ENCODE measurements at regions not wholly inside any gene's neighbourhood (a gene's known extent, or its start where the extent isn't known, plus 50 kb on each side); places are given as distances from the start of the nearest gene placed in this dataset.

- no peak overlapping the region for H3K27ac ChIP-seq (ENCODE audit: insufficient read depth, low read depth, low read length)
- no peaks in the 10 kb centered on the region for H3K4me1 ChIP-seq (ENCODE audit: control insufficient read depth, extremely low read depth, insufficient read depth, low read length)
- peaks cover 36% of the 10 kb centered on the region for H3K79me2 ChIP-seq (ENCODE audit: control insufficient read depth, insufficient read depth, low read length)
- no peaks in the 10 kb centered on the region for H3K9me1 ChIP-seq (replicated peaks; ENCODE audit: control insufficient read depth, extremely low read depth, insufficient read depth, low read length)
- H4K20me1 ChIP-seq (replicated peaks; ENCODE audit: control insufficient read depth, extremely low read depth, insufficient read depth, low read length): no peaks in the 10 kb centered on the region
- BruUV-seq (replicated peaks): no TSS peak
- ChIA-PET CTCF (interaction anchor here (1.2 kb wide), 1 partner anchor 582 kb away, joined by 4 read pairs; no protein-coding TSS in a partner anchor), POLR2A (no interaction called here)
- no peaks in the 10 kb centered on the region for H3K27me3 ChIP-seq (ENCODE audit: control insufficient read depth in 2 of 2, insufficient read depth in 2 of 2, low read length in 2 of 2)
- TF ChIP-seq MAX (IDR thresholded peaks at IDR 0.05; ENCODE audit: insufficient read depth, insufficient read length) (no peak), JUN (IDR thresholded peaks at IDR 0.05; ENCODE audit: borderline replicate concordance, insufficient read depth, insufficient read length, low read depth) (no peak), POLR2AphosphoS5 (IDR thresholded peaks at IDR 0.05; ENCODE audit: insufficient read depth, low read depth, low read length) (no peak), CTCF (IDR thresholded peaks at IDR 0.05; ENCODE audit: extremely low read depth in 1 of 2, insufficient read depth in 1 of 2, low read depth in 1 of 2, low read length in 2 of 2) (no peak), GATA2 (IDR thresholded peaks at IDR 0.05; ENCODE audit: insufficient read depth, insufficient read length, low read depth, low read length) (no peak), EZH2 (IDR thresholded peaks at IDR 0.05; ENCODE audit: borderline replicate concordance, low read depth, low read length, severe bottlenecking) (no peak), POLR2A (IDR thresholded peaks at IDR 0.05; ENCODE audit: low read depth, low read length) (no peak), MYC (IDR thresholded peaks at IDR 0.05; ENCODE audit: low read depth, low read length) (no peak), FOS (IDR thresholded peaks at IDR 0.05; ENCODE audit: borderline replicate concordance, insufficient read depth, low read length) (no peak)
- no peak overlapping the region for H3K4me2 ChIP-seq (ENCODE audit: insufficient read depth, low read length)
- dilution Hi-C loops (cut with MboI; ENCODE audit: extremely low pct_ligation_motif_present, low sequenced_read_pairs): no loop called here
- no peaks in the 10 kb centered on the region for H3K9me3 ChIP-seq (replicated peaks; ENCODE audit: control insufficient read depth, insufficient read depth, low read length)
- no peaks in the 10 kb centered on the region for H3K36me3 ChIP-seq (ENCODE audit: control insufficient read depth in 2 of 2, extremely low read depth in 1 of 2, insufficient read depth in 2 of 2, low read length in 2 of 2)
- FAIRE-seq (peak; percentile 67), DNase-seq (ENCODE audit: low read depth, low spot score) (no peak)
- no peak overlapping the region for H3K4me3 ChIP-seq (replicated peaks in 1 of 3; ENCODE audit: insufficient read depth in 1 of 3, low read depth in 1 of 3, low read length in 3 of 3)
- H3K9ac ChIP-seq (replicated peaks; ENCODE audit: extremely low read depth, insufficient read depth, low read length): no peak overlapping the region
- intact Hi-C loops (cut with micrococcal nuclease): loop anchor here (5.0 kb wide), 1 partner anchor 908 kb away; no protein-coding TSS in a partner anchor
- no peak overlapping the region for H2AFZ ChIP-seq (ENCODE audit: low read depth, low read length)
Observed at GRCh38 chrX:45794995-45795337, 594.3 kb upstream of the DIPK2B start.
